ENCODE measurements at regions not wholly inside any gene's neighbourhood (a gene's known extent, or its start where the extent isn't known, plus 50 kb on each side); places are given as distances from the start of the nearest gene placed in this dataset.
A peak's percentile ranks its signal among the peaks of the same experiment; 100 is the strongest.

GRCh38 chr3:72111265-72112205 lies 326.6 kb upstream of the PROK2 start:
- Histone ChIP-seq H3K27ac (no peak overlapping the region), H3K27me3 (ENCODE audit: low read depth) (no peaks in the 10 kb centered on the region), H3K36me3 (no peaks in the 10 kb centered on the region), H3K4me3 (no peak overlapping the region), H3K9me3 (no peaks in the 10 kb centered on the region), H3K4me1 (no peaks in the 10 kb centered on the region)
- TF ChIP-seq, protein P1, sequence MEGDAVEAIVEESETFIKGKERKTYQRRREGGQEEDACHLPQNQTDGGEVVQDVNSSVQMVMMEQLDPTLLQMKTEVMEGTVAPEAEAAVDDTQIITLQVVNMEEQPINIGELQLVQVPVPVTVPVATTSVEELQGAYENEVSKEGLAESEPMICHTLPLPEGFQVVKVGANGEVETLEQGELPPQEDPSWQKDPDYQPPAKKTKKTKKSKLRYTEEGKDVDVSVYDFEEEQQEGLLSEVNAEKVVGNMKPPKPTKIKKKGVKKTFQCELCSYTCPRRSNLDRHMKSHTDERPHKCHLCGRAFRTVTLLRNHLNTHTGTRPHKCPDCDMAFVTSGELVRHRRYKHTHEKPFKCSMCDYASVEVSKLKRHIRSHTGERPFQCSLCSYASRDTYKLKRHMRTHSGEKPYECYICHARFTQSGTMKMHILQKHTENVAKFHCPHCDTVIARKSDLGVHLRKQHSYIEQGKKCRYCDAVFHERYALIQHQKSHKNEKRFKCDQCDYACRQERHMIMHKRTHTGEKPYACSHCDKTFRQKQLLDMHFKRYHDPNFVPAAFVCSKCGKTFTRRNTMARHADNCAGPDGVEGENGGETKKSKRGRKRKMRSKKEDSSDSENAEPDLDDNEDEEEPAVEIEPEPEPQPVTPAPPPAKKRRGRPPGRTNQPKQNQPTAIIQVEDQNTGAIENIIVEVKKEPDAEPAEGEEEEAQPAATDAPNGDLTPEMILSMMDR (IDR thresholded peaks at IDR 0.05): no peak
- ATAC-seq: no peak
- no peak for DNase-seq
- intact Hi-C loops (cut with DNase I): no loop called here

DNA sequence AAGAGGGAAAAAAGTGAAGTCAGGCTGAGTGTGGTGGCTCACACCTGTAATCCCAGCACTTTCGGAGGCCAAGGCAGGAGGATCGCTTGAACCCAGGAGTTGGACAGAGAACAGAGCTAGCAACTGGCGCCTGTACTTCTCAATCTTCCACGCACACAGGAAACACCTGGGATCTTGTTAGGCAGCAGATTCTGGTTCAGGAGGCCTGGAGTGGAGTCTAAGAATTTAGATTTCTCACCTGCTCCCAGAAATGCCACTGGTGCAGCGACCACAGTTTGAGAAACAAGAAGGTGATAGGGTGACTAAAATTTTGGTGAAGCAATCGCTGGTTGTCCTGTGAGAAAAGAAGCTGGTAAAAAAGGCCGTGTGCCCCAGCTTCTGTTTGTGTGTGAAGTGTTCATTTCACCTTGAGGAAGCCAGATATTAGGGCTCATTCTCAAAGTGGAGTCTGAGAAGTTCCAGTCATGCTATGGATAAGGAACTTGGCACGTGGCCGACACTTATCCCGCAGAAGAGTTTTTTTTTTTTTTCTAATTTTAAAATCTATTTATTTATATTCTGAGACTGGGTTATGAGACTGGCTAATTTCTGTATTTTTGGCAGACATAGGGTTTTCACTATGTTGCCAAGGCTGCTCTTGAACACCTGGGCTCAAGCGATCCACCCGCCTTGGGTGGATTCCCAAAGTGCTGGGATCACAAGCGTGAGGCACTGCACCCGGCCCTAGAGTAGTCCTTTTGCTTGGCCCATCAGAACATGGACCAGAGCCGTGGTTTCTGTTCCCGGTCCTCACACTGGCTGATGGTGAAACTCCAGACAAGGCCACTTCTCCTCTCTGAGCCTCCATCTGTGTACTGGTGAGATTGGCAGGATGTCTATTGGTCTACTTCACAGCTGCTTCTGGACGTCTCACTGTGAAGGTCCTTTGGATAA lies 324.6 kb upstream of the PROK2 start:
- intact Hi-C loops (cut with DNase I): no loop called here

DNA sequence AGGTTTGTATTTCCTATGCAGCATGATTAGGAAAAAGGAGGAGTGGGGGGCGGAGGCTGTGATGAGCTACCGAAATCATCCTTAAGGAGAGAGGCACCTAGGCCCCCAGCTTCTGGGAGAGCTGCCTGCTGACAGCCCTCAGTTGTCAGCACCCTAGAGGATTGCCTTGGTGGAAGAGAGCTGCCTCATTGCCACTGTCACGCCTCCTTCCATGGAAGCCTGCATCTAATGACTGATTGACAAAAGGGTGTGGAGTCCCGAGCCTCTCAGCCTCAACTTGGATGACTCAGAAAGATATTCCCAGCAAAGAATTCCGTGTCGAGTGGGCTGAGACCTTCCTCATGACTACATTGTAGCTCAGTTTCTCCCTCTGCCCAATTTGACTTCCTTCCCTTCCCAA lies 320.4 kb upstream of the PROK2 start:
- peaks cover 4% of the 10 kb centered on the region for H3K27me3 ChIP-seq (ENCODE audit: low read depth)
- no peaks in the 10 kb centered on the region for H3K36me3 ChIP-seq
- no peak overlapping the region for H3K27ac ChIP-seq
- intact Hi-C loops (cut with DNase I): no loop called here
- DNase-seq: no peak
- ATAC-seq: no peak
- TF ChIP-seq, protein P1 (IDR thresholded peaks at IDR 0.05): no peak
- H3K4me1 ChIP-seq: peaks cover 16% of the 10 kb centered on the region
- no peaks in the 10 kb centered on the region for H3K9me3 ChIP-seq
- no peak overlapping the region for H3K4me3 ChIP-seq

More for the DNA sequence above, 324.6 kb upstream of the PROK2 start:
- no peaks in the 10 kb centered on the region for H3K9me3 ChIP-seq
- no peak overlapping the region for H3K4me3 ChIP-seq
- TF ChIP-seq, protein P1 (IDR thresholded peaks at IDR 0.05): no peak
- no peak for DNase-seq
- H3K4me1 ChIP-seq: no peaks in the 10 kb centered on the region
- H3K27me3 ChIP-seq (ENCODE audit: low read depth): no peaks in the 10 kb centered on the region
- ATAC-seq: peak; percentile 48 to 61
- H3K27ac ChIP-seq: no peak overlapping the region
- no peaks in the 10 kb centered on the region for H3K36me3 ChIP-seq

GRCh38 chr3:72102112-72102616 lies 317.2 kb upstream of the PROK2 start:
- Histone ChIP-seq H3K4me1 (peaks cover 21% of the 10 kb centered on the region), H3K9me3 (no peaks in the 10 kb centered on the region), H3K4me3 (no peak overlapping the region), H3K36me3 (no peaks in the 10 kb centered on the region), H3K27me3 (ENCODE audit: low read depth) (peaks cover 4% of the 10 kb centered on the region), H3K27ac (no peak overlapping the region)
- TF ChIP-seq, protein P1 (IDR thresholded peaks at IDR 0.05): no peak
- intact Hi-C loops (cut with DNase I): no loop called here
- ATAC-seq (peak; percentile 71 to 82), DNase-seq (no peak)

- H3K4me3 ChIP-seq: no peak overlapping the region
Observed at GRCh38 chr3:72101494-72101893, 316.5 kb upstream of the PROK2 start.

More at GRCh38 chr3:72101494-72101893, 316.5 kb upstream of the PROK2 start:
- ATAC-seq: no peak
- Histone ChIP-seq H3K4me1 (peaks cover 21% of the 10 kb centered on the region), H3K27me3 (ENCODE audit: low read depth) (peaks cover 4% of the 10 kb centered on the region), H3K27ac (no peak overlapping the region), H3K9me3 (no peaks in the 10 kb centered on the region), H3K36me3 (no peaks in the 10 kb centered on the region)
- no peak for DNase-seq
- intact Hi-C loops (cut with DNase I): no loop called here
- TF ChIP-seq, protein P1 (IDR thresholded peaks at IDR 0.05): no peak
